GM12892 (cell line): ENCODE measurements at regions not wholly inside any gene's neighbourhood (a gene's known extent, or its start where the extent isn't known, plus 50 kb on each side); places are given as distances from the start of the nearest gene placed in this dataset.

Experiments used
- POLR2A ChIP-seq: IDR thresholded peaks from 2 replicates; pipeline ENCODE4 v1.6.1; 2011; ENCODE audit warnings: low read depth, low read length, control low read depth
- POLR2AphosphoS5 ChIP-seq: IDR thresholded peaks from 2 replicates; pipeline ENCODE4 v1.6.1; 2011; ENCODE audit warnings: low read depth, low read length, control low read depth
- TAF1 ChIP-seq: IDR thresholded peaks from 2 replicates; pipeline ENCODE4 v1.6.1; 2011; ENCODE audit warnings: low read depth, mild to moderate bottlenecking, control low read depth, low read length, borderline replicate concordance

GRCh38 chr6:19205076-19205475 lies 632.1 kb upstream of the ID4 start:
- no peak for TF ChIP-seq POLR2A
- no peak for TF ChIP-seq TAF1
- TF ChIP-seq POLR2AphosphoS5 = no peak
